Large intestine (tissue), 3 donors: ENCODE measurements at regions not wholly inside any gene's neighbourhood (a gene's known extent, or its start where the extent isn't known, plus 50 kb on each side); places are given as distances from the start of the nearest gene placed in this dataset.
"Not testable (repeated sequence)": the region's sequence is repeated elsewhere in the genome, so short reads cannot be mapped to it uniquely, and the experiment has no call there.

ENCODE experiments used
- DNase-seq, 2 donors: peaks; one replicate each; pipeline versions ENCODE4 v3.0.0 to v3.0.0-alpha.2; 2013
- H3K27ac ChIP-seq: one replicate; pipeline ENCODE4 v1.5.1; 2013; ENCODE audit warnings: low read length
- H3K27me3 ChIP-seq: 2 replicates; pipeline ENCODE4 v1.6.1; 2013; ENCODE audit warnings: low read length; ENCODE audit not compliant: control insufficient read depth, insufficient read depth
- H3K36me3 ChIP-seq: 2 replicates; pipeline ENCODE4 v1.6.1; 2013; ENCODE audit warnings: low read length; ENCODE audit not compliant: control insufficient read depth, insufficient read depth
- H3K4me1 ChIP-seq: one replicate; pipeline ENCODE4 v1.6.1; 2013; ENCODE audit warnings: low read length; ENCODE audit not compliant: control insufficient read depth, insufficient read depth
- H3K4me3 ChIP-seq: one replicate; pipeline ENCODE4 v1.5.1; 2013; ENCODE audit warnings: low read length
- H3K9me3 ChIP-seq: one replicate; pipeline ENCODE4 v1.6.1; 2013; ENCODE audit warnings: mild to moderate bottlenecking, low read depth, low read length, moderate library complexity; ENCODE audit not compliant: control insufficient read depth
- WGBS: methylation state at CpG from one replicate; pipeline ENCODE4 v1.1.5; 2013; ENCODE audit warnings: low lambda C conversion rate; ENCODE audit not compliant: insufficient coverage; 5-methylcytosine and 5-hydroxymethylcytosine counted together

GRCh38 chr4:97101171-97101570 is 1042.1 kb downstream of the STPG2 start:
- DNase-seq, H3K4me3 ChIP-seq, H3K9me3 ChIP-seq, H3K4me1 ChIP-seq, H3K27ac ChIP-seq, H3K27me3 ChIP-seq, H3K36me3 ChIP-seq: not testable (repeated sequence)
- WGBS = no CpG with 5 or more reads among the region's 7 CpGs

- Histone ChIP-seq H3K36me3 (no peaks in the 10 kb centered on the region), H3K9me3 (no peaks in the 10 kb centered on the region), H3K27me3 (no peaks in the 10 kb centered on the region), H3K4me1 (no peaks in the 10 kb centered on the region), H3K27ac (no peak overlapping the region), H3K4me3 (no peak overlapping the region)
- DNase-seq = no peak
- WGBS = no CpG with 5 or more reads among the region's 2 CpGs
Observed at GRCh38 chr4:97103252-97103651, 1040.0 kb downstream of the STPG2 start.

GRCh38 chr4:97104006-97104405 is 1039.3 kb downstream of the STPG2 start:
- Histone ChIP-seq H3K9me3 (no peaks in the 10 kb centered on the region), H3K4me1 (no peaks in the 10 kb centered on the region), H3K27ac (no peak overlapping the region), H3K36me3 (no peaks in the 10 kb centered on the region), H3K4me3 (no peak overlapping the region), H3K27me3 (no peaks in the 10 kb centered on the region)
- no peak for DNase-seq
- no CpG with 5 or more reads among the region's 2 CpGs for WGBS

- H3K27ac ChIP-seq = no peak overlapping the region
- WGBS = 95% methylated on average over 3 of the region's 3 CpGs
Observed at GRCh38 chr4:97104666-97105065, 1038.6 kb downstream of the STPG2 start.

GRCh38 chr4:97105347-97106099 is 1037.8 kb downstream of the STPG2 start:
- WGBS = 100% methylated on average over 2 of the region's 3 CpGs
- Histone ChIP-seq H3K27me3 (no peaks in the 10 kb centered on the region), H3K27ac (no peak overlapping the region), H3K36me3 (no peaks in the 10 kb centered on the region), H3K9me3 (no peaks in the 10 kb centered on the region), H3K4me1 (no peaks in the 10 kb centered on the region), H3K4me3 (no peak overlapping the region)
- no peak for DNase-seq

More at GRCh38 chr4:97104666-97105065, 1038.6 kb downstream of the STPG2 start:
- H3K36me3 ChIP-seq = no peaks in the 10 kb centered on the region
- no peak overlapping the region for H3K4me3 ChIP-seq
- H3K27me3 ChIP-seq = no peaks in the 10 kb centered on the region
- H3K9me3 ChIP-seq = no peaks in the 10 kb centered on the region
- no peak for DNase-seq
- H3K4me1 ChIP-seq = no peaks in the 10 kb centered on the region

- Histone ChIP-seq H3K9me3 (no peaks in the 10 kb centered on the region), H3K27ac (no peak overlapping the region), H3K36me3 (no peaks in the 10 kb centered on the region), H3K27me3 (no peaks in the 10 kb centered on the region), H3K4me1 (no peaks in the 10 kb centered on the region), H3K4me3 (no peak overlapping the region)
- no peak for DNase-seq
Observed at GRCh38 chr4:97106161-97106560, 1037.1 kb downstream of the STPG2 start.

GRCh38 chr4:97110506-97110905 is 1032.8 kb downstream of the STPG2 start:
- no peaks in the 10 kb centered on the region for H3K27me3 ChIP-seq
- WGBS = 100% methylated on average over 1 of the region's 1 CpG
- no peaks in the 10 kb centered on the region for H3K36me3 ChIP-seq
- no peak overlapping the region for H3K4me3 ChIP-seq
- DNase-seq = no peak
- no peaks in the 10 kb centered on the region for H3K9me3 ChIP-seq
- no peak overlapping the region for H3K27ac ChIP-seq
- no peaks in the 10 kb centered on the region for H3K4me1 ChIP-seq

- DNase-seq = no peak
- WGBS = 100% methylated on average over 1 of the region's 2 CpGs
- Histone ChIP-seq H3K4me1 (peaks cover 3% of the 10 kb centered on the region), H3K27me3 (no peaks in the 10 kb centered on the region), H3K27ac (no peak overlapping the region), H3K9me3 (no peaks in the 10 kb centered on the region), H3K36me3 (no peaks in the 10 kb centered on the region), H3K4me3 (no peak overlapping the region)
Observed at GRCh38 chr4:97116511-97116910, 1026.8 kb downstream of the STPG2 start.

GRCh38 chr4:97121493-97121892 is 1021.8 kb downstream of the STPG2 start:
- Histone ChIP-seq H3K4me3 (no peak overlapping the region), H3K27ac (no peak overlapping the region), H3K4me1 (no peaks in the 10 kb centered on the region), H3K27me3 (no peaks in the 10 kb centered on the region), H3K9me3 (no peaks in the 10 kb centered on the region), H3K36me3 (no peaks in the 10 kb centered on the region)
- DNase-seq = peak; percentile 35 to 40
- WGBS = 0% methylated on average over 1 of the region's 1 CpG

- H3K4me3 ChIP-seq = no peak overlapping the region
- no peaks in the 10 kb centered on the region for H3K27me3 ChIP-seq
- H3K36me3 ChIP-seq = no peaks in the 10 kb centered on the region
- no peaks in the 10 kb centered on the region for H3K9me3 ChIP-seq
- no peak for DNase-seq
- WGBS = no CpG with 5 or more reads among the region's 4 CpGs
- no peak overlapping the region for H3K27ac ChIP-seq
- no peaks in the 10 kb centered on the region for H3K4me1 ChIP-seq
Observed at GRCh38 chr4:97123573-97123972, 1019.7 kb downstream of the STPG2 start.

GRCh38 chr4:97132435-97132834 is 1010.8 kb downstream of the STPG2 start:
- Histone ChIP-seq H3K9me3 (no peaks in the 10 kb centered on the region), H3K4me1 (no peaks in the 10 kb centered on the region), H3K27me3 (no peaks in the 10 kb centered on the region), H3K4me3 (no peak overlapping the region), H3K27ac (no peak overlapping the region), H3K36me3 (no peaks in the 10 kb centered on the region)
- WGBS = no CpG with 5 or more reads among the region's 3 CpGs
- no peak for DNase-seq
